G401.6 (cell line): ENCODE measurements at regions not wholly inside any gene's neighbourhood (a gene's known extent, or its start where the extent isn't known, plus 50 kb on each side); places are given as distances from the start of the nearest gene placed in this dataset.
"Not testable (repeated sequence)": the region's sequence is repeated elsewhere in the genome, so short reads cannot be mapped to it uniquely, and the experiment has no call there.

ENCODE experiments used
- FAIRE-seq: peaks from 2 replicates; lab custom pipeline; 2012; peaks lifted over from hg19 to GRCh38; lab: Jason Lieb, UNC

DNA sequence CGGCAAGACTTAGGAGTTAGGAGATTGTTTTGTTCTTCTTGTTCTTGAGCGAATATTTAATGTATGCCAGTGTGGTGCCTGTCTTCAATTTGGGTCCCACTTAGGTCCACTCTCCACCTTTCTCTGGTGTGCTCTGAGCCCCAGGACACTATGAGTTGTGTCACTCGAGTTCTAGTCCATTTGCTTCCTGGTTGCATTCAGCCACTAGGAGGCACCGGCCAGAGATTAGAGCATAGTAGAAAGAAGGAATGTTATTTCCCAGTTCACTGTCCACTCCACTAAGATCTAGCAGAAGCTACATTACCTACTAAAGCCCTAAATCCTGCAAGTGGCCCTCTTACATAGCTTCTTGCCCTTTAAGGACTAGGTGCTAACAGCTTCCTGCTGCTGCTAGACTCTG is 326.9 kb downstream of the NAF1 start:
- FAIRE-seq, result no peak

DNA sequence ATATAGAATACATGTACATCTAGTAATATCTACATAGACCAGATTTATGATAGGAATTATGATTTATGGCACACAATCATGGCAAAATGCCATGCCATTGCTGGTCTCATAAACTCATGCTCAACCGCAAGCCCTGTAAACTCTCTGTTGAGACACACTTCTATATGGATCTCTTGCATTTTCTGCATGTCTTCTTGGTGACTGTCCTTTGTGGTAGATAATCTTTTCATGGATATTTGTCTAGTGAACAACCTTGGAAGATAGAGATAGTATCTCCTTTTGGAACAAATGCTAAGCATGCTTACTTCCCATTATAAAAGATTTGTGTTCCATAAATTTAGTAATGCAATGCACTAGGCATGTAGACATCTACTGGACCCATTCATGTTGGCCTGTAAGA is 328.0 kb downstream of the NAF1 start:
- FAIRE-seq, result no peak

DNA sequence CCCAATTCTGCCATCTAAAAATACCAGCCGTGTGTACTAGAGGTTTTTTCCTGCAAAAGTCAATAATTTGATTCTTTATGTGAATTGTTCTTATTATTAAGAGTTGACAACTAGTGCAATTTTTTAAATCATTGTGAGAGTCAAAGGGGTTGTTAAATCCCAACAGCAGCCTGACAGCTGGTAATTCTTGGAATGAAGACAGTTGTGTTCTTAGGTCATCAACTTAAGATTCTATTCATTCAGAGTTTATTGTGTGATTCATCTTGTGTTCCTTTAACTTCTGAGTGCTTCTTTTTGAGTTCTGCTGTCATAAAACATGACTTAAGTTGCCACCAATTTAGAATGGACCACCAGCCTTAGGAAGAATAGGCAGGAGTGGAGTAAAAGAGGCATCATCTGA is 329.0 kb downstream of the NAF1 start:
- FAIRE-seq, result no peak

DNA sequence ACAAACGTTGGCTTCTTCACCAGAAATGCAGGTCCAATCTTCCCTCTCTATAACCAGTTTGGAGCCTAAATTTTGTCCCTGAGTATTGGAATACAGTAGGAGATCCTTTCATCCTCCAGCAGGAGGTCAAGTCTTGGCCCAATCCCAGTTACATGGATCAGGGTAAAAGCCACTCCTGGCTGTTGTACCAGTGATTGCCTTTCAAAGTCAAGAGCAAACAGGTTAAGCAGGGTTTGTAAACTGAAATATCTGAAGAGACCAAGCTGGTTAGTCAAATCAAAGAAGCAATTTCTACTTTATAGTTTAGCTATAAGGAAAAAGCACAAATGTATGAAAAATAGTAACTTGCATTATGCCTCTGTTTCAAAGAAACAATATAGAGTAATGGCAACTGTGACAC is 329.4 kb downstream of the NAF1 start:
- FAIRE-seq, result no peak

DNA sequence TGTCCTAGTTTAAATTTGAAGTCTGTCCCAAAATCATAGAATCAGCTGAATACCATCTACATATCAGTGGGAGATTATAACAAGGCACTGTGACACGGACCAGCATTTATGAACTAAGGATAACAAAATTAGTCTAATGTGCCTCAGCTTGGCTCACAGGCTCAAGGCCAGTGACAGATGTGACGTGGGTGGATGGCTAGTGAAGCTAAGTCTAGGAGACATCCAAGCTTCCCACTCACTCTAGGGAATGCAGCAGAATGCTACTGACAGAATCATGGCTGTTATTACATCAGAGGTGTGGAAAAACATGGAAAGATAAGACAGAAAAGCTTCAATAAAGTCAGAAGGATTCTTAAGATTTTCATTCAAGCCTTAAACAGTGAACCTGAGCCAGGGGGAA is 329.9 kb downstream of the NAF1 start:
- no peak for FAIRE-seq

DNA sequence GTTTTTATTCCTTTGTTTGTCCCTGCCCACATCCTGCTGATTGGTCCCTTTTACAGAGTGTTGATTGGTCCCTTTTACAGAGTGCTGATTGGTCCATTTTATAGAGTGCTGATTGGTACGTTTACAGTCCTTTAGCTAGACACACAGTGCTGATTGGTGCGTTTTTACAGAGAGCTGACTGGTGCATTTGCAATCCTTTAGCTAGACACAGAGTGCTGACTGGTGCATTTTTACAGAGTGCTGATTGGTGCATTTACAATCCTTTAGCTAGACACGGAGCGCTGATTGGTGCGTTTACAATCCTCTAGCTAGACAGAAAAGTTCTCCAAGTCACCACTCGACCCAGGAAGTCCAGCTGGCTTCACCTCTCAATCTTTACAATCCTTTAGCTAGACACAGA is 330.4 kb downstream of the NAF1 start:
- FAIRE-seq, result not testable (repeated sequence)

DNA sequence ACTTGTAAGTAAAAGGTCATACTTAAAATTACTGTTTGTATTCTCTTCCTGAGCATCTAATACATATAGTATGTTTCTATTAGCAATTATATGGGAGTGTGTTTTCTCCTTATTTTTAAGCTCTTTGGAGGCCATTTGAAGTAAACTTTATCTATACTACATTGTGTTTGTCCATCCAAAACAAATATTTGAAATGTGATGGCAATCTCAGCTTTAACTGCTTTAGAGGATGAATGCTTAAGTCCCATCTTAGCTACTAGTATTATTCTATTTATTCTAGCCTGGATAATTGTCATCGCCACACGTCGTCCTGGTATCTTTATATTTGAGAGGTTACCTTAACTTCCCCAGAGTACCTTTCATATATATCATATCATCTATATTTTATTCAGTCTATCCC is 335.8 kb downstream of the NAF1 start:
- FAIRE-seq, result no peak

DNA sequence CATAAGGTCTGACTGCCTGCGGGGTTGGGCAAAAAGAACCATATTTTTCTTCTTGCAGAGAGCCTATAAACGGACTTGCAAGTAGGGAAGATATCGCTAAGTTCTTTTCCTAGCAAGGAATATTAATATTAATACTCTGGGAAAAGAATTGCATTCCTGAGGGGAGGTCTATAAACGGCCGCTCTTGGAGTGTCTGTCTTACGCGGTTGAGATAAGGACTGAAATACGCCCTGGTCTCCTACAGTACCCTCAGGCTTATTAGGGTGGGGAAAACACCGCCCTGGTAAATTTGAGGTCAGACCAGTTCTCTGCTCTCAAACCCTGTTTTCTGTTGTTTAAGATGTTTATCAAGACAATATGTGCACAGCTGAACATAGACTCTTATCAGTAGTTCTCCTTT is 349.3 kb downstream of the NAF1 start:
- FAIRE-seq, result not testable (repeated sequence)

DNA sequence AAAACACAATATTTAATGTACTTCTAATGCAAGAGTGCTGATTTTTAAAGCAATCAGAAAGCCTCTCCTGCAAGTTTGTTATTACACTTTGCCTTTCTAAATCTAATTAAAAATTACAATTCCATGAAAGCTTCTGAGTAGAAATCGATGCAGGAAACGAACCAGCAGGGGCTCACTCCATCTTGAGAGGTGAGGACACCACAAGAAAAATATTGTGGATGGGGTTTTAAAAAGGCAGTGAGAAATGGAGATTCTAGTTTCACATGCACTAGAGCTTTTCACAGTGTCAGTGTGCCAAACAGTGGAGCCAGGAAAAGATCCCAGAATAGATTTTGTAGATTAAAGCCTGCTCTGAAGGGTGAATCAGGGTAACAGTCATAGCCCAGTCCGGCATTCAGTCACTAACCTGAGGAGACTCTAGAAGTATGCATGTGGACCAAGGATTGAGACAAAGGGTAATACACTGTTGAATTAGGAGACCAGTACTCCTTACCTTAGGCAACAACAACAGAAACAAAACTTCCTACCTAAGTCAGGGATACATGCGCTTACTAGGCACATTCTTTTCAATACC is 362.3 kb downstream of the NAF1 start:
- no peak for FAIRE-seq

DNA sequence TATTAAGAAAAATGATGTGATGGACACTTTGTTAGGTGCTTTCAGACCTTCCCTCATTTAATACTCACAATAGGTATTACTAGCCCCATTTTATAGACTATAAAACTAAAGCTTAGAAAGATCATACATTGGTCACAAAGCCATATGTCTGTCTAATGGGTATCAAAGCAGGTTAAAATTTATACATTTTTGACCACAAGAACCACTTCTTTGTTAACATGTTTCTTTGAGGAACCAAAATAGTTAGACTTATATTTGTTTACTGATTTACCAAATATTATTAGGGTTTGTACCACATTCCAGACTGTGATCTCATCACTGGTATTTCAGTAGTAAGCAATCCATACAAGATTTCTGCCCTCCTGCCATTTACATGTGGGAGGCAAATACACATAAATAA is 363.3 kb downstream of the NAF1 start:
- no peak for FAIRE-seq

DNA sequence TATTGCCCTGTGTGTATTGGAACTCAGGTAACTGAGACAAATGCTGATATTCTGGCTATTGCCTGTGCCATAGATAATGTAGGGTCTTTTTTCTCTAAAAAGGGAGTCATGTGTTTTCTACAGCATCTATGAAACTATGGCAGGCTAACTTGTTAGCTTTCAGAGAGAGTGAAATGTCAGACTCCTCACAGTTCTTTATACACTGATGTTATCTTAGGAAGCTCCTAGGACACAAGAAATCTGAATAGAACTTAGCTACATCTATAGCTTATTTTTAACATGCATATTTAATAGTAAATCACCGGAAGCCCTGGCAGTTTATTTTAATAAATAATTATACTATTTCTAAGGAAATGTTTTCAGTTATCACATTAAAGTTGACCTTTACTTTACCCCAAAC is 369.6 kb downstream of the NAF1 start:
- no peak for FAIRE-seq

DNA sequence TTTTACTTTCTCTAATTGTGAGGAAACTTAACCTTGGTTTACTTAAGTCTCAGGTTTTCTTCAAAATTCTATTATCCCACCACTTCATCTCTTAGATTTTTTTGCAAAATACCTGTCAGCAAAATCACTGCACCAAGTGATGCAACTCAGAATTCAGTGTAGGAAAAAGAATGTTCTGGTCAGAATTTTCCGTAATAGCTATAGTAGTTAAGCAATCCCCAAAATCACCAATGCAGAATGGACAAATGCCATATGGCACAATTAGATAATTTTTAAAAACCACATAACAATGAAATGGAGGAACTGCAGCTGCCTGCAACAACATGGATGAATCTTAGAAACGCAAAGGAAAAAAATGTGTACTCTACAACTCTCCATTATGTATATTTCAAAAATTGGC is 373.1 kb downstream of the NAF1 start:
- FAIRE-seq, result no peak

DNA sequence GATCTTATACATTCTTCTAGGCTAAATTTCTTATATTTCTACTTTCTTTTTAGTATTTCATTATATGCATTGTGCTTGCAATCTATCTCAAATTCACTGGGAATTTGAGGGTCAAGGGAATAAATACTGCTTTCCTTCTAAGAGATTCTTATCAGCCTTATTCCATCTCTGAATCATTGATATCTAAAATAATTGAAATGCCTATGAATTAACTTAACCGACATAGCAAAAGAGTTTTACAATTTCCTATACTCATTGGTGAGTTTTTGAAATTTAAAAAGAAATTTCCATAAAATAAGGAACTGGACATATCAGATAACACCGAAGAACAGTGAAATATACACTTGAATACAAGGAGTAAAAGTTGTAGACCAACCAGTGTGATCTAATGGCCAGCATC is 373.7 kb downstream of the NAF1 start:
- no peak for FAIRE-seq

DNA sequence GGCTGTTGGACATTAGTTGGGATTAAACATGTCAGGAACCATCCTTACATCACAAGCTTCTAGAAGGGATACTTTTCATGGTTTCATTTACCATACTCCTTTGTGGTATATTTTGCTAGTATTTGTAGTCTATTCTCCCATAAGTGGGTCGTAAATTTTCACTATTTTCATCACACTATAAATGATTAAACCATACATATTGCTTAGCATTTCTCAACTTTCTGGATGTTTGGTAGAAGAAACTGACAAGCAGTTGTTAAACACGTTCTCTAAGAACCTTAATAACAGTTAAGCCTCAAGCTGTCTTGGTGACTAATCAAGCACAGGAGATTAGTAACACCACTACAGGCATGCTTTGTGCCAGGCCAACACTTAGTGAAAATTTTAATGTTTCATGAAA is 375.5 kb downstream of the NAF1 start:
- no peak for FAIRE-seq

DNA sequence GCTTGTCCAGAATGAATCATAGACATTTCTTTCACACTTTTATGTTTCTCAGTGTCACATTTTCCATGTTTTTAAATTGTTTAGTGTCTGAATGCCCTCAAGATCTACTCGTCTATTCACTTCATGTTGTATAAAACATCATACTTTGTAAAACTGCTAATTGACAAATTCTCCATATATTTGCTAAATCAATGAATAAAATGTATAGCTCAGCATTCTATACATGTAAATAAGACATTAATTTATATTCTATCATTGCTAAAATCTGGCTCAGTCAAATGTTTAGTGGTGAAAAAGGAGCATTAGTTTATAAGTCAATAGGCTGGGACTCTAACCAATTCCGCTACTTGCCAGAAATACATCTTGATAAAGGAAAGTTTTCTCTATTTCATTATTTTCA is 379.6 kb downstream of the NAF1 start:
- FAIRE-seq, result no peak

DNA sequence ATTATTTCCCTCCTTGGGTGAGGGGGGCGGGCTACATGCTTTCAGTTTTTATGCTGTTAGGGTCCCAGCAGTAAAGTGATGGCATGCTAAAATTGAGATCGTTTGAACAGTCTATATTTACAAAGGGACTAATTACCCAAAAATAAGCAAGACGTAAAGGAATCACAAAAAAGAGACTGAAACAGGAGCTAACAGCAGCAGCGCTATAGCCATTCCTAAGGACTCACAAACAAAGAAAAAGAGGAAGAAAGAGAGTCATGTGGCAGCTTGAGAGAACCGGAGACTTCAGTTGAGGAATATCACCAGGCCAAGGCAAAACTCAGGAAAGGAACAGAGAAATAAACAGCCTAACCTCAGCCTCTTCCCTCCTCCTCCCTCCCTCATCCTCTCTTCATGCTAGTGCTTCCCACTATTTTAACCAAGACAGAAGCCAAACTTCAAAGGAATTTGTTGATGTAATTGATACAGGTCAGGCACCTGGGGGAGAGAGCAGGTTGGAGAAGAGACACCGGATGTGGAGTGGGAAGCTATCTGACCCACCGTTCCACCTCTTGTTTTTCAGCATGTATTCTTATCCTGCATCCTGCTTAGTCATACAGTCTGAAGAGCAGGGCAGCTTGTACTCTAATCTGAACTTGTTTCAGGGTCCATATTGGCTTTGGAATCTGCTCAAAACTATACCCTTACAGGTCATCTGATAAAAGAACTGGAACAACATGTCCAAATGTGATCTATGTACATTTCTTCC is 383.7 kb downstream of the NAF1 start:
- no peak for FAIRE-seq

DNA sequence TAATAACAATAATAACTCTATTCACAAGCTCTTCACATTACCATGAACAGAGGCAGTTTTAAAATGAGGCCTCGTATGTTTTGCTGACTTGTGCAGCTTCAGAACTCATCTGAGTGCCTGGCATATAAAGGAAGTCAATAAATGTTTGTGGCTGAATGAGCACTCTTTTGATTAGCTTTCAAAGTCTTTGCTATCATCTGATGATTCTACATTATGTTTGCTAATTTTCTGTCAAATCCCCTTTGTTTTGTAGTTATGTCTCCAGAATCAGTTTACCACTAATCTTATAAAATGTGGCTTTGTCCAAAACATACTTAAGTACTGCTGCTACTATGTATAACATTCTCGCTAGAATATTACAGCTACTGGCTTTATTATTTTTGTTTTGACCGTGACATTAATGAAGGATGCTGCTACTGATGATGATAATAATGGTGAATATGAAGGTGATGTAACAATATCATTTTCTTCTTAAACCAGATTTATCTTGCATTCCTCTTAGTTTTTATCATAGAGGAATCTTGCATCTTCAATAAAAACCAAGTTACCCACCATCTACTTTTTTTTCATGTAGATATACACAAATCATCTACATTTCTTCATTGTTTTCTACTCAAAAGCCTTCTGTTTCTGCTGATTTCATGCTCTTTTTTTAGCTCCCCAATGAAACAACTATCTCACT is 384.5 kb downstream of the NAF1 start:
- FAIRE-seq, result no peak

DNA sequence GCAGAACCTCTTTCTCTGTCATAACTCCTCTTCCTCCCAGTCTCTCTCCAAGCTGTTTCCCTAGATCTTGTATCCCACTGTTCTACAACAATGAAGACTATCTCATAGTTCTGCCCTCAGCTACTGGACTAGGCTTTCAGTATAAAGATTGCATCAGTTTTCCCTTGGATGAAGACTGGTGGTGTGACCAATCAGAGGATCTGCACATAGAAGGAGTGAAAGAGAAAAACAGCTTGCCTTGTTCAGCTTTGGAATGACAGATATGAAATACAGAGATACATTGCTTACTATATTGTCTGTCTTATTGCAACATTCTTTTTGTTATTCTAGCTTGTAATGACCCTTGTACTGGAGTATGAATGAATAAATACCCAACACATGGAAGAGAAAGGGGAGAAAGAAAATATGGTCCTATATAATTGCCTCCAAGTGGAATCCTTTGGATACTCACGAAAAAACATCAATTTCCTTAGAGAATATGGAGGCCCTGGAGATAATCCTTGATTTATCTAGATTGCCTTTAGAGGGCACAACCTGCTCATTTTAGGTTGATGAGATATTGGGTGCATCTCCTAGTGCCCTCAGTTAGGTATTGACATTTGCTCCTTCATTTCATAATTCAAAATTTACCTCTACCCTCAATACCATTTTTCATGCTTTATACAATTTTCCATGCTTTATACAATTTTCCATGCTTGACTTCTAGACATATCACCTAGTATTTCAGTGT is 395.8 kb downstream of the NAF1 start:
- FAIRE-seq, result no peak

DNA sequence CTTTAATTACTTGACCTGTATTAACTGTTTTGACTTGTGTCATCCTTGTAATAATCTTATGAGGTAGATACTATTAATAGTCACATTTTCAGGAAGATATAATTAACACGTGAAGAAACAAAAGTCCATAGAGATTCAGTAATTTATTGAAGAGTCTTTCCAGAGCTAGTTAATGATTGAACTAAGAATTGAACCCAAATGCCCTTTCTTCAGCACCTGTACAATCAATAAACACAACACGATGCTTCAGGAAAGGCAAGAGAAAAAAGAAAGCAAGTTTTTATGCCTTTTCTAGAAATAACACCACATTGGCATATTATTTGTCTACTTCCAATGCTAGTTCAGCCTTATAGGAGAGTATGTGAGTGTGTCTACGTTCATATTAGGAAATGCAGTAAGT is 399.6 kb downstream of the NAF1 start:
- no peak for FAIRE-seq

DNA sequence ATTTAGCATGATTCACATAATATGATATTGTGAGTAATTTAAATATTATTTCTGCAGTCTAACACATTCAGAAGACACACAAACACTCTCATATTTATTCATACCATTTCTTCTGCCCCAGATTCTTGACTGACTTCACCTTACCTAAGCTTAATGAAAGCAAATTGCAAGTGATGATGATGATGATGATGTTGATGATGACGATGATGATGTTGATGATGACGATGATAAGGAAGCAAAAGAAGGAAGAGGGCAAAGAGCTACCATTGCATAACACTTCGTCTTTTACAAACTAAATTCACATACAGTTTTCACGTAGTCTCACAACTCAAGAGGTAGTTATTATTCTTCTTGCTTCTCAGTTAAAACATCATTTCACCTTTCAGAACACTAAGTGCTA is 404.7 kb downstream of the NAF1 start:
- no peak for FAIRE-seq

DNA sequence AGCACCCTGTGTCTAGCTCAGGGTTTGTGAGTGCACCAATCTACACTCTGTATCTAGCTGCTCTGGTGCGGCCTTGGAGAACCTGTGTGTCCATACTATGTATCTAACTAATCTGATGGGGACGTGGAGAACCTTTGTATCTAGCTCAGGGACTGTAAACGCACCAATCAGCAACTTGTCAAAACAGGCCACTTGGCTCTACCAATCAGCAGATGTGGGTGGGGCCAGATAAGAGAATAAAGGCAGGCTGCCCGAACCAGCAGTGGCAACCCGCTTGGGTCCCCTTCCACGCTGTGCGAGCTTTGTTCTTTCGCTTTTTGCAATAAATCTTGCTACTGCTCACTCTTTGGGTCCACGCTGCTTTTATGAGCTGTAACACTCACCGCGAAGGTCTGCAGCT is 426.5 kb downstream of the NAF1 start:
- not testable (repeated sequence) for FAIRE-seq

DNA sequence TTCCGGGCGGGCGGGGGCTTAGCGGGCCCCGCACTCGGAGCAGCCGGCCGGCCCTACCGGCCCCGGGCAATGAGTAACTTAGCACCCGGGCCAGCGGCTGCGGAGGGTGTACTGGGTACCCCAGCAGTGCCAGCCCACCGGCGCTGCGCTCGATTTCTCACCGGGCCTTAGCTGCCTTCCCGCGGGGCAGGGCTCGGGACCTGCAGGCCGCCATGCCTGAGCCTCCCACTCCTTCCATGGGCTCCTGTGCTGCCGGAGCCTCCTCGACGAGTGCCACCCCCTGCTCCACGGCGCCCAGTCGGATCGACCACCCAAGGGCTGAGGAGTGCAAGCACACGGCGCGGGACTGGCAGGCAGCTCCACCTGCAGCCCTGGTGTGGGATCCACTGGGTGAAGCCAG is 427.1 kb downstream of the NAF1 start:
- FAIRE-seq, result not testable (repeated sequence)

DNA sequence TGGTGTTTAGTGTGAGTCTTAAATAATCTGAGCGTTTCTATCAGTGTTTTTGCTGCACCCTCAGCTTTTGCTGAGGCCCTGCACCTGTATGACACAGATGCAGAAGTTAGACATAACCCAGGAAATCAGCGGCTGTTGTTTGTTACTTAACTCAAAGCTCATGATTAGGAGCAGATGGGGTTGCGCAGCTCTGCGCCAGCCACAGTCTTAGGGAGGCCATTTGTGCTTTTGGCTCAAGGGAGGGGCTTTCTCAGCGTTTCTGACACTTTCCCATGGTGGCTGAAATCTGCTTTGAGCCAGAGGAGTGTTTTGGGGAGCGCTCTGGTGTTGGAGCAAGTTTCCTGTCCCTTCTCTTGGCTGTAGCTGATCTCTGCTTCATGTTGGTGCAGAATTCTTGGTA is 433.8 kb downstream of the NAF1 start:
- no peak for FAIRE-seq
